ENCODE measurements at regions not wholly inside any gene's neighbourhood (a gene's known extent, or its start where the extent isn't known, plus 50 kb on each side); places are given as distances from the start of the nearest gene placed in this dataset.

DNA sequence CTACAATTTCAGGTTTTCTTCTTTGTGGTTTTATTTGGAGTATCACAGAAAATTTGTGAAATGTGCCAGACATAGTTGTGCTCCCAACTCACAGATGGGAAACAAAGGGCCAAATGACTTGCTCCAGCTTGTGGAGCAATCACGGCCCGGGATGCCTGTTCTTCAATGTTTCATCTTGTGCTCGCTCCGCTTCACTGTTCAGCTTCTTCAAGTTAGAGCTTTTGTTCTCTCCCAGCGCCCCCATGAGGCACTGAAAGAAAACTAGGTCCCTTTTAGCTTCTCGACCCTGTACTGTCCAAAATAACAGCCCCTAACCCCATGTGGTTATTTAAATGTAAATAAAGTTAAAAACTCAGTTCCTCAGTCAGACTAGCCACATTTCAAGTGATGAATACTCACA lies 187.9 kb upstream of the STXBP6 start:
- TF ChIP-seq GATA2 (IDR thresholded peaks at IDR 0.05; ENCODE audit: low read depth, low read length) (no peak), GATA3 (IDR thresholded peaks at IDR 0.05; ENCODE audit: low read depth, low read length) (no peak)
